MCF 10A (cell line): ENCODE measurements at regions not wholly inside any gene's neighbourhood (a gene's known extent, or its start where the extent isn't known, plus 50 kb on each side); places are given as distances from the start of the nearest gene placed in this dataset.

Experiments used
- BruUV-seq: library from RNA; stranded (reverse); fragments of 400-500 nt; replicated peaks from 2 replicates; lab custom pipeline; 2021; lab: Mats Ljungman, UMichigan
- CTCF ChIA-PET: fragments of 300-600 bp; sonication (Branson Sonifier 250); formaldehyde crosslinking; extraction: SDS; loops from one replicate; lab custom pipeline; 2021; ENCODE audit warnings: antibody characterized with exemption, inconsistent platforms; lab: Yijun Ruan, JAX
- POLR2A ChIA-PET: fragments of 300-600, 350-650 bp; sonication (Branson Sonifier 250); formaldehyde crosslinking; extraction: SDS; loops from one replicate; lab custom pipeline; 2020; ENCODE audit warnings: antibody characterized with exemption, inconsistent platforms; lab: Yijun Ruan, JAX
- DNase-seq: peaks from one replicate; pipeline ENCODE4 v3.0.0-alpha.2; 2018; ENCODE audit not compliant: unreplicated experiment
- H3K27ac Mint-ChIP-seq: one replicate; pipeline ENCODE4 v1.8.0; 2022; ENCODE audit warnings: mild to moderate bottlenecking, low read depth, mixed read lengths; ENCODE audit not compliant: unreplicated experiment
- H3K27me3 Mint-ChIP-seq: one replicate; pipeline ENCODE4 v1.8.0; 2022; ENCODE audit warnings: mixed read lengths; ENCODE audit not compliant: insufficient read depth, unreplicated experiment
- H3K36me3 Mint-ChIP-seq: one replicate; pipeline ENCODE4 v1.8.0; 2022; ENCODE audit warnings: mild to moderate bottlenecking, moderate library complexity, mixed read lengths; ENCODE audit not compliant: insufficient read depth, unreplicated experiment
- H3K4me1 Mint-ChIP-seq: one replicate; pipeline ENCODE4 v1.8.0; 2022; ENCODE audit warnings: mixed read lengths; ENCODE audit not compliant: insufficient read depth, unreplicated experiment
- H3K4me3 Mint-ChIP-seq: one replicate; pipeline ENCODE4 v1.8.0; 2022; ENCODE audit warnings: mild to moderate bottlenecking, moderate library complexity, mixed read lengths; ENCODE audit not compliant: unreplicated experiment
- H3K9me3 Mint-ChIP-seq: one replicate; pipeline ENCODE4 v1.8.0; 2022; ENCODE audit warnings: mixed read lengths; ENCODE audit not compliant: unreplicated experiment
- intact Hi-C: fragments of 100-400 bp; cut with micrococcal nuclease; formaldehyde crosslinking; loops from 2 replicates; pipeline ENCODE4 v1.14.1; 2022
- TF ChIP-seq, protein P1 (sequence below): fragments of 200-600 bp; IDR thresholded peaks from one replicate; pipeline ENCODE4 v1.8.0; 2022; ENCODE audit warnings: antibody characterized with exemption, mild to moderate bottlenecking; ENCODE audit not compliant: unreplicated experiment

DNA sequence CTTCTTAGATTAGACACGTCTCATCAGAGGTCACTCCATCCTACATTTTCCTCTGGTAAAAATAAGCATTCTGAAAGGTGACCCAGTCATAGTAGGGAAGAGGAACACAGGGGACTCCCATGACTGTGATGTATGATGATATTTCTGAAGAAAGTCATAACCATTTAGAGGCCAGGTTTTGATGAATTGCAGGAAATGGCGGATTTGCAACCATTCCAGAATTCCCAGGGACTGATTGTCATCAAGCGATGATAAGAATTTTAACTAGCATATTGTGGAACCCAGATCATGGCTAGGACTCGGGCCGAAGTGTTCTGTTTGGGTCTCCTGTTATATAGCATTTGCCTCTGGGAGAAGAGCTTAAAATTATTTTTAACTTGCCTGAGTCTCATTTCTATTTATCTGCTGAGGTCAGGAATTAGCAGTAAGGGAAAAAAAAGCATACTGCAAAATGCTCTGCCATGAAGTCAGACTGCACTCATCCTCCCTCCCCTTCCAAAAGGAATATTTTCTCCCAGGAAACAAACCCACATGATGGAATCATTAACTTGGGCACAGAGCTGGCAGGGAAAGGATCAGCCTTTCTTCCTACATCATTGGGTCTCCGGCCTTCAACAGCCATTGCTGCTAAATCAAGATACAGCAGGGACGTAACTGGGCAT lies 286.7 kb downstream of the HLX start:
- H3K4me3 Mint-ChIP-seq = no peak overlapping the region
- intact Hi-C loops = no loop called here
- H3K27ac Mint-ChIP-seq = no peak overlapping the region
- TF ChIP-seq, protein P1, sequence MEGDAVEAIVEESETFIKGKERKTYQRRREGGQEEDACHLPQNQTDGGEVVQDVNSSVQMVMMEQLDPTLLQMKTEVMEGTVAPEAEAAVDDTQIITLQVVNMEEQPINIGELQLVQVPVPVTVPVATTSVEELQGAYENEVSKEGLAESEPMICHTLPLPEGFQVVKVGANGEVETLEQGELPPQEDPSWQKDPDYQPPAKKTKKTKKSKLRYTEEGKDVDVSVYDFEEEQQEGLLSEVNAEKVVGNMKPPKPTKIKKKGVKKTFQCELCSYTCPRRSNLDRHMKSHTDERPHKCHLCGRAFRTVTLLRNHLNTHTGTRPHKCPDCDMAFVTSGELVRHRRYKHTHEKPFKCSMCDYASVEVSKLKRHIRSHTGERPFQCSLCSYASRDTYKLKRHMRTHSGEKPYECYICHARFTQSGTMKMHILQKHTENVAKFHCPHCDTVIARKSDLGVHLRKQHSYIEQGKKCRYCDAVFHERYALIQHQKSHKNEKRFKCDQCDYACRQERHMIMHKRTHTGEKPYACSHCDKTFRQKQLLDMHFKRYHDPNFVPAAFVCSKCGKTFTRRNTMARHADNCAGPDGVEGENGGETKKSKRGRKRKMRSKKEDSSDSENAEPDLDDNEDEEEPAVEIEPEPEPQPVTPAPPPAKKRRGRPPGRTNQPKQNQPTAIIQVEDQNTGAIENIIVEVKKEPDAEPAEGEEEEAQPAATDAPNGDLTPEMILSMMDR = no peak
- H3K27me3 Mint-ChIP-seq = no peaks in the 10 kb centered on the region
- no peaks in the 10 kb centered on the region for H3K36me3 Mint-ChIP-seq
- peaks cover 8% of the 10 kb centered on the region for H3K9me3 Mint-ChIP-seq
- BruUV-seq = no TSS peak
- ChIA-PET POLR2A (interaction anchor here (1.2 to 1.3 kb wide), 3 partner anchors 9 to 18 kb away, joined by 3 to 4 read pairs (median 3); no protein-coding TSS in a partner anchor), CTCF (interaction anchor here (0.6 to 1.8 kb wide), 9 partner anchors 10 to 1143 kb away, joined by 3 to 5 read pairs (median 3); no protein-coding TSS in a partner anchor)
- DNase-seq = no peak
- no peaks in the 10 kb centered on the region for H3K4me1 Mint-ChIP-seq

DNA sequence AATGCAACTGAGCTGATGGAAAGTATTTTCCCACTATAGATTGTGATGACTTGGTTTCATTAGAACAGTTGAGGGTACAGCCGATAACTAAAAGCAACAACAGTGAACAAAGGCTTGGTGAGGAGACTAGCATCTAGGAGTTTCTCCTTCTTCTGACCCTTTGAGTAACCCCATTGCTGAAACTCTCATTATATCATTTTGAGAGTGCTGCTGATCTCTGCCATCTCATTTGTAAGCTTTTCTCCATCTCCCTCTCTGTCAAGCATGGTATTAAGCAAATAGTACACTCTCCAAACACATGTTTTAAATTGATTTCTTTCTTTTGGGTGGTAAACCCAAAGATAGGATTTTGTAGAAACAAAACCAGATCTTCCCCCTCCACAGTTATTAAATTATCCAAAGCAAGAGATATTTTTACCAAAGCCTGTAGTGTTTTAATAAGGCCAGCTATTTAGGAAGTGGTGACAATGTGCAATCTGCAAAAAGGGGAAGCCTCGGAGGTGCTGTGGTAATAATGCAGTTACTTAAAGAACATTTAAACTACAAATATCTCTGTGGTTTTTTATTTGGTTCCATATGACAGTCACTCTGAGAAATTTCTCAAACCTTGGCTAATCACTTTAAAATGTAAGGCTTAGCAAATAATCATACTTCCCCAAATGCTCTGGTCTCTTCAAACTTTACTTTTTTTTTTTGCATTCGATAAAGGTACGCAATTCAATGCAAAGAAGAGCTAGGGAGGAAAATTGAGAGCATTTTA lies 287.5 kb downstream of the HLX start:
- Mint-ChIP-seq H3K36me3 (no peaks in the 10 kb centered on the region), H3K27ac (no peak overlapping the region), H3K4me1 (no peaks in the 10 kb centered on the region), H3K27me3 (no peaks in the 10 kb centered on the region), H3K9me3 (peaks cover 8% of the 10 kb centered on the region), H3K4me3 (no peak overlapping the region)
- intact Hi-C loops = no loop called here
- DNase-seq = no peak
- BruUV-seq = no TSS peak
- POLR2A ChIA-PET = interaction anchor here (0.6 to 1.3 kb wide), 5 partner anchors 8 to 366 kb away, joined by 3 to 4 read pairs (median 3); no protein-coding TSS in a partner anchor
- TF ChIP-seq, protein P1 = no peak
- CTCF ChIA-PET = interaction anchor here (0.6 to 2.0 kb wide), 8 partner anchors 10 to 1142 kb away, joined by 3 to 7 read pairs (median 5); no protein-coding TSS in a partner anchor

DNA sequence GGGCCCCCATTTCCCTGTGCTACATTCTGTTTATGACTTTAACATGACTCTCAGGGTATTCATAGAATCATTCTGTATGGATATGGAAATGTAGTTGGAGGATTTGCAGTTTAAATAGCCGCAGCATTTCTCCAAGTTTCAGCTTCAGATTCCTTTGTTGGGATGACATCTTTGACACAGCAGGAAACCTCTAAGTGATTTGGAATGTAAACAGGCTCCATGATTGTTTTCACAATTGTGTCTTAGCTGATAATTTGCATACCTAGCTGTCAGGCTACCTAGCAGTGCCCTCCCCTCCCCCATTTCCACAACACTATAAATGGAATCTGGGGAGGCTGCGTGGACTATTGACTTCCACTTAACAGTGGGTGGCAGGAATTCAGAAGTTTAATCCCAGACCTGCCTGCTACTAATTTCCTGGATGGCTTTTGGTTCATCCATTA lies 290.2 kb downstream of the HLX start:
- H3K36me3 Mint-ChIP-seq = no peaks in the 10 kb centered on the region
- no peaks in the 10 kb centered on the region for H3K27me3 Mint-ChIP-seq
- TF ChIP-seq, protein P1 = no peak
- DNase-seq = no peak
- no peaks in the 10 kb centered on the region for H3K4me1 Mint-ChIP-seq
- H3K9me3 Mint-ChIP-seq = no peaks in the 10 kb centered on the region
- intact Hi-C loops = no loop called here
- H3K27ac Mint-ChIP-seq = no peak overlapping the region
- no TSS peak for BruUV-seq
- ChIA-PET POLR2A (interaction anchor here (0.6 kb wide), 1 partner anchor 33 kb away, joined by 3 read pairs; no protein-coding TSS in a partner anchor), CTCF (interaction anchor here (0.5 kb wide), 1 partner anchor 438 kb away, joined by 3 read pairs; no protein-coding TSS in a partner anchor)
- no peak overlapping the region for H3K4me3 Mint-ChIP-seq

DNA sequence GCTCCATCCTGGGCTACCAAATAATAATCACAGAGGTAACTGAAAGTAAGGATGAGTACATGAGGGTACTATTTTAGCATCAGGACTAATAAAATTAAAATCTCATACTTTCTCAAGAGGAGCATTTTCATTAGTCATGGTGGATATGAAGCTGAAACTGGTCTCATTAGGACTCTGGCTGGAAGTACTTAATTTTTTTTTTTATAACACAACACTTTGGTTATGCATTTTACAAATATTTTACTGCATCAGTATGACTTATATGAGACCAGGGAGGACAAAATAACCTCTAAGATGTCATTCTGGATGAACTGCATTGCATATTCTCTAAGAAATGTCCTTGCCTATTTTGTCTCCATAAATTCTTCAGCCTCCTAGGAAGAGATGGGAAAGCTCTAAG lies 290.9 kb downstream of the HLX start:
- no TSS peak for BruUV-seq
- TF ChIP-seq, protein P1 = no peak
- H3K4me3 Mint-ChIP-seq = no peak overlapping the region
- H3K9me3 Mint-ChIP-seq = no peaks in the 10 kb centered on the region
- no peaks in the 10 kb centered on the region for H3K36me3 Mint-ChIP-seq
- CTCF ChIA-PET = interaction anchor here (1.7 kb wide), 1 partner anchor 33 kb away, joined by 6 read pairs; no protein-coding TSS in a partner anchor
- no peak for DNase-seq
- POLR2A ChIA-PET = interaction anchor here (0.6 kb wide), 1 partner anchor 34 kb away, joined by 3 read pairs; no protein-coding TSS in a partner anchor
- H3K4me1 Mint-ChIP-seq = no peaks in the 10 kb centered on the region
- intact Hi-C loops = no loop called here
- no peak overlapping the region for H3K27ac Mint-ChIP-seq
- no peaks in the 10 kb centered on the region for H3K27me3 Mint-ChIP-seq
